Epithelial cell of proximal tubule (primary cell): ENCODE measurements at regions not wholly inside any gene's neighbourhood (a gene's known extent, or its start where the extent isn't known, plus 50 kb on each side); places are given as distances from the start of the nearest gene placed in this dataset.

Source experiments
- DNase-seq: peaks from one replicate; pipeline ENCODE4 v3.0.0-alpha.2; 2011; ENCODE audit warnings: low read depth
- H3K4me3 ChIP-seq: 2 replicates; pipeline ENCODE4 v1.5.1; 2011; ENCODE audit warnings: low read depth, mild to moderate bottlenecking, low read length
- CTCF ChIP-seq: conservative IDR thresholded peaks from 2 replicates; pipeline ENCODE4 v1.5.1; 2012; ENCODE audit warnings: low read depth, mild to moderate bottlenecking, low read length

GRCh38 chr3:150059729-150060128, 89.0 kb upstream of the PFN2 start:
- no peak for TF ChIP-seq CTCF
- DNase-seq, result no peak
- H3K4me3 ChIP-seq, result no peak overlapping the region

GRCh38 chr3:150059241-150059640, 88.5 kb upstream of the PFN2 start:
- TF ChIP-seq CTCF, result no peak
- no peak overlapping the region for H3K4me3 ChIP-seq
- DNase-seq, result no peak

DNA sequence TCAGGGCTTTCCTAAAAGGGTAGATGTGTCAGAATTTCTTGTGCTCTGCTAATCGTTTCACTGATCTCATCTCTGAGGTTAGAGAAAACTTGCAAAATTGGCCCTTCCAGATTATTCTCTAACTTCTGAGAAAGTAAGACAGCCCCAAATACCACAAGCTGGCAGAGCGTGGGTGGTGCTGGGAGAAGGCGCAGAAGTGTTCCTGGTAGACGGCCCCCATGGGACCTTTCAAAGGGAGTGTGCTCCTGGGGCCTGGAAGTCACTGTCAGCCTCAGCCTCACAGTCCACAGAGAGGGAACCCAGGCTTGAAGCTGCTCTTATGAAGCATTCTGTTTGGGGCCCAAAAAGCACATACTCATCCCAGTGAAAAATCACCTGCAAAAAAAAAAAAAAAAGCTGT, 86.5 kb upstream of the PFN2 start:
- no peak overlapping the region for H3K4me3 ChIP-seq
- no peak for TF ChIP-seq CTCF
- no peak for DNase-seq

DNA sequence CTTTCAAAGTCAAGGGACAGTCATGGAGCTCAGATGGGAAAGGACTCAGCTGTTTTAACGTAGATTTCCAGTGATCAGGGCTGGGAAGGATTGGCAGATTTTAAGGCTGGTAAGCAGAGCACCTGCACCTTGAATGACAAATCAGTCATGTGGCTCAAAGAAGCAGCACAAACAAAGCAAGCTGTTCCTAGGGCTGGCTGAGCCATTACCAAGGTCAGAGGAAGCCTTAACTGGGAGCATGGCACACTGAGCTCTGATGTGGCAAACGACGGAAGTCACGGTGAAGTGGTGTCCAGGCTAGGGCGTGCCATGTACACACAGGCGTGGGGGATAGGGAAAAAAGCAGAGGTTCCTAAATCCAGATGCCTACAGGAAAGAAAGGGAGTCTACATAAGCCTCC, 84.6 kb upstream of the PFN2 start:
- no peak overlapping the region for H3K4me3 ChIP-seq
- TF ChIP-seq CTCF, result no peak
- DNase-seq, result no peak

DNA sequence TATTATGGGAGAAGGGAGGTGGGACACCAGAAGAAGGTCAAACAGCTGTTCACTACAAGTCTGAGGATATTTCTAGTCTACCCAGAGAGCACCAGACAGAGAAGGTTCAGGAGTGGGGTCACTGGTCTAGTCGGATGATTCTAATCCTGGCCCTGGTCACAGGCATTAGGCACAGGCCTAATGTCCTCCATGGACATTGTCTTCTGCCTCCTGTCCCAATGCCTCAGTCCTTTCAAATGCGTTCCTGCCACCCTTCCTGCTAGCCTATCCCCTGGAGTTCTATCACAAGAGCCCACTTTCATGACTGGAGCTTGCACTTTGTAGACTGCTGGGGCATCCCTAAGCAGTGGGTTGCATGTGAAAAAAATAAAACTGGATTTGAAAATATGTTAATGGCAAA, 83.9 kb upstream of the PFN2 start:
- DNase-seq, result no peak
- H3K4me3 ChIP-seq, result no peak overlapping the region
- no peak for TF ChIP-seq CTCF

- no peak for TF ChIP-seq CTCF
- H3K4me3 ChIP-seq, result no peak overlapping the region
- DNase-seq, result no peak
Measured at GRCh38 chr3:150050510-150050909, 79.8 kb upstream of the PFN2 start.

DNA sequence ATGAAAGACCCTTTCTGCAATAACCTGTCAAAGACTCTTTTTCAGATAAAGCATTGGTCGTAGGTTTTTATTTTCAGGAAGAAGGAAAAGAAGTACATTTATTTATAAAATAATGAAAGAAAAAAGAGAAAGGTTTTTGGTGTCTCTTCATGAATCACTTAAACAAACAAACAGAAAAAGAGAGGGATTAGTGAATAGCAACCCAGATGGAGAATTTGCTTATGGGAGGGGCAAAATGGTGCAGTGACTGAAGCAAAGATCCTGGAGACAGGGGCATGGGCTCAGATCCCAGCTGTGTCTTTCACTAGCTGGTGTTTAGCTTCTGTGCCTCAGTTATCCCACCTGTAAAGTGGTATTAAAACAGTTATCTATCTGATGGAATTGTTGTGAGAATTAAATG, 78.6 kb upstream of the PFN2 start:
- no peak for TF ChIP-seq CTCF
- H3K4me3 ChIP-seq, result no peak overlapping the region
- DNase-seq, result no peak
